Natural killer cell (primary cell): ENCODE measurements at regions not wholly inside any gene's neighbourhood (a gene's known extent, or its start where the extent isn't known, plus 50 kb on each side); places are given as distances from the start of the nearest gene placed in this dataset.

Experiments used
- ATAC-seq, 3 donors: fragments of 150-1000 bp in 2 of 3; fragments of 200-7000 bp in 1 of 3; cut with Tn5 transposase; 1 replicate in 1 of 3; 2 replicates in 2 of 3; pipeline ENCODE4 v1.10.0; 2021; ENCODE audit warnings: mild to moderate bottlenecking in 2 of 3, moderate library complexity in 2 of 3
- DNase-seq, 2 donors: peaks; one replicate each; pipeline versions ENCODE4 v3.0.0 to v3.0.0-alpha.2; 2013 to 2021; ENCODE audit warnings: mixed read lengths in 1 of 2
- H3K27ac ChIP-seq: one replicate; pipeline ENCODE4 v1.5.1; 2013; ENCODE audit warnings: mild to moderate bottlenecking, low read length
- H3K27me3 ChIP-seq: one replicate; pipeline ENCODE4 v1.6.1; 2013; ENCODE audit warnings: low read length; ENCODE audit not compliant: control insufficient read depth, insufficient read depth
- H3K36me3 ChIP-seq: one replicate; pipeline ENCODE4 v1.6.1; 2013; ENCODE audit warnings: low read length; ENCODE audit not compliant: control insufficient read depth, insufficient read depth
- H3K4me1 ChIP-seq: one replicate; pipeline ENCODE4 v1.6.1; 2013; ENCODE audit warnings: low read length; ENCODE audit not compliant: control insufficient read depth, insufficient read depth
- H3K4me3 ChIP-seq: one replicate; pipeline ENCODE4 v1.5.1; 2013; ENCODE audit warnings: low read length
- H3K9me3 ChIP-seq: one replicate; pipeline ENCODE4 v1.6.1; 2013; ENCODE audit warnings: low read length; ENCODE audit not compliant: control insufficient read depth, insufficient read depth
- H3K27ac Mint-ChIP-seq, 2 donors: one replicate each; pipeline ENCODE4 v1.8.0; 2022; ENCODE audit warnings: mild to moderate bottlenecking in 2 of 2, mixed read lengths in 2 of 2, moderate library complexity in 1 of 2
- H3K27me3 Mint-ChIP-seq, 2 donors: one replicate each; pipeline ENCODE4 v1.8.0; 2022; ENCODE audit warnings: low read depth in 2 of 2, mixed read lengths in 2 of 2
- H3K36me3 Mint-ChIP-seq: one replicate; pipeline ENCODE4 v1.8.0; 2022; ENCODE audit warnings: mixed read lengths
- H3K4me1 Mint-ChIP-seq, 2 donors: one replicate each; pipeline ENCODE4 v1.8.0; 2022; ENCODE audit warnings: mixed read lengths in 2 of 2
- H3K4me3 Mint-ChIP-seq: one replicate; pipeline ENCODE4 v1.8.0; 2022; ENCODE audit warnings: mild to moderate bottlenecking, moderate library complexity, mixed read lengths
- H3K9me3 Mint-ChIP-seq, 2 donors: one replicate each; pipeline ENCODE4 v1.8.0; 2022; ENCODE audit warnings: mixed read lengths in 2 of 2
- whole genome bisulfite sequencing: methylation state at CpG from one replicate; pipeline ENCODE4 v1.1.7; 2013; ENCODE audit warnings: missing lambda C conversion rate; ENCODE audit not compliant: insufficient coverage; 5-methylcytosine and 5-hydroxymethylcytosine counted together
- intact Hi-C: fragments of 100-400 bp; cut with micrococcal nuclease; formaldehyde crosslinking; loops from one replicate; pipeline ENCODE4 v1.14.2; 2022
- TF ChIP-seq, protein P1 (sequence below): fragments of 200-600 bp; IDR thresholded peaks from one replicate; pipeline ENCODE4 v1.8.0; 2022; ENCODE audit warnings: antibody characterized with exemption

DNA sequence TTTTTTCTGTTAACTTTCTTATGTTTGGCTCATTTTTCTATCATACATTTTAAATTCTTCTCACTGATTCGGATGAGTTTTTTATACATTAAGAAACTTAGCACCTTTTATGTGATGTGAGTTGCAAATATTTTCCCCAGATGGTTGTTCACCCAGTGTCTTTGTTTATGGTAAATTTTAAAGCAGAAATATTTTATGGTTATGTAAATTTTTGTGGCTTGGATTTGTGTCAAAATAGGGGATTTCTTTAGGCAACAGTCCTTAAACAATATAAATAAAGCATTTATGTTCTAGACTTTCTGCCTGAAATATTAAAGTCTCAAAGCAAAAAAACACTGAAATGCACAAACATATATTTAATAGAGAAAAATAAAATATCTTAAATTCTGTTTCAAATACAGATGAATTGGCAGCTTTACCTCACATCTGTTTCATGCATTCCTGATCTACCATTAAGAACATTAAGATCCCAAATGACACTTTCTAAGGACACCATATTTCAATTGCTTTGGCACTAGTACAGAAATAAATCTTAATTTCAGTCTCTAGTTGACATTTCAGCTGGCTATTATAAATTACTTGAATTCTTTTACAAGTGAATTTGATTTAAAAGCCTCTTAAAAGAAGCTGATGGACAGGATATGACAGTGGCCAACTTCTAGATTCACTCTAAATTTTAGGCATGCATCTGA is 646.6 kb downstream of the HACE1 start:
- ATAC-seq (no peak), DNase-seq (no peak)
- TF ChIP-seq, protein P1, sequence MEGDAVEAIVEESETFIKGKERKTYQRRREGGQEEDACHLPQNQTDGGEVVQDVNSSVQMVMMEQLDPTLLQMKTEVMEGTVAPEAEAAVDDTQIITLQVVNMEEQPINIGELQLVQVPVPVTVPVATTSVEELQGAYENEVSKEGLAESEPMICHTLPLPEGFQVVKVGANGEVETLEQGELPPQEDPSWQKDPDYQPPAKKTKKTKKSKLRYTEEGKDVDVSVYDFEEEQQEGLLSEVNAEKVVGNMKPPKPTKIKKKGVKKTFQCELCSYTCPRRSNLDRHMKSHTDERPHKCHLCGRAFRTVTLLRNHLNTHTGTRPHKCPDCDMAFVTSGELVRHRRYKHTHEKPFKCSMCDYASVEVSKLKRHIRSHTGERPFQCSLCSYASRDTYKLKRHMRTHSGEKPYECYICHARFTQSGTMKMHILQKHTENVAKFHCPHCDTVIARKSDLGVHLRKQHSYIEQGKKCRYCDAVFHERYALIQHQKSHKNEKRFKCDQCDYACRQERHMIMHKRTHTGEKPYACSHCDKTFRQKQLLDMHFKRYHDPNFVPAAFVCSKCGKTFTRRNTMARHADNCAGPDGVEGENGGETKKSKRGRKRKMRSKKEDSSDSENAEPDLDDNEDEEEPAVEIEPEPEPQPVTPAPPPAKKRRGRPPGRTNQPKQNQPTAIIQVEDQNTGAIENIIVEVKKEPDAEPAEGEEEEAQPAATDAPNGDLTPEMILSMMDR = no peak
- H3K27ac Mint-ChIP-seq = no peak overlapping the region
- H3K4me3 ChIP-seq = no peak overlapping the region
- no peaks in the 10 kb centered on the region for H3K4me1 ChIP-seq
- H3K9me3 Mint-ChIP-seq = peaks cover 3 to 8% of the 10 kb centered on the region in 2 donors
- H3K4me3 Mint-ChIP-seq = no peak overlapping the region
- no peaks in the 10 kb centered on the region for H3K27me3 ChIP-seq
- no peaks in the 10 kb centered on the region for H3K27me3 Mint-ChIP-seq
- no peaks in the 10 kb centered on the region for H3K36me3 Mint-ChIP-seq
- H3K36me3 ChIP-seq = no peaks in the 10 kb centered on the region
- H3K4me1 Mint-ChIP-seq = no peaks in the 10 kb centered on the region
- intact Hi-C loops = no loop called here
- WGBS = no CpG with 5 or more reads among the region's 1 CpG
- H3K9me3 ChIP-seq = no peaks in the 10 kb centered on the region
- no peak overlapping the region for H3K27ac ChIP-seq

DNA sequence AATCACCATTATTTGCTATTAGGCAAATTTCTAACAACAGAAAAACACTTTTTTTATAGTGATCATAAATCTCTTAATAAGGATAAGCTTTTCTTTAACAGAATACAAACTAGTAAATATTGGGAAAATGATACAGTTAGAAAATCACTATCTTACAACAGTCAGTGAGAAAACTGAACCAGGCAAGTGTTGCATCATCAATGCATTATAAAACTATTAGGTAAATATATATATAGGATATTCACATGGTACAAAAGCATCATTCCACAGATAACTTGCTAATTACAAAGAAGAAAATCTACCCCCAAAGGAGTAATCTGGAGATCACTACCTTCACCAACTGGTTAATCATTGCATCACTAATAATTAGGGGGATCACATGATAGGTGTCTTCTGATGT is 652.1 kb downstream of the HACE1 start:
- Histone ChIP-seq H3K27me3 (no peaks in the 10 kb centered on the region), H3K4me3 (no peak overlapping the region), H3K9me3 (no peaks in the 10 kb centered on the region), H3K36me3 (no peaks in the 10 kb centered on the region), H3K4me1 (no peaks in the 10 kb centered on the region), H3K27ac (no peak overlapping the region)
- intact Hi-C loops = no loop called here
- no peak overlapping the region for H3K4me3 Mint-ChIP-seq
- no peaks in the 10 kb centered on the region for H3K36me3 Mint-ChIP-seq
- TF ChIP-seq, protein P1 = no peak
- H3K9me3 Mint-ChIP-seq = peaks cover 0 to 10% of the 10 kb centered on the region in 2 donors
- H3K27ac Mint-ChIP-seq = no peak overlapping the region
- DNase-seq (no peak), ATAC-seq (no peak)
- H3K4me1 Mint-ChIP-seq = no peaks in the 10 kb centered on the region
- no peaks in the 10 kb centered on the region for H3K27me3 Mint-ChIP-seq

DNA sequence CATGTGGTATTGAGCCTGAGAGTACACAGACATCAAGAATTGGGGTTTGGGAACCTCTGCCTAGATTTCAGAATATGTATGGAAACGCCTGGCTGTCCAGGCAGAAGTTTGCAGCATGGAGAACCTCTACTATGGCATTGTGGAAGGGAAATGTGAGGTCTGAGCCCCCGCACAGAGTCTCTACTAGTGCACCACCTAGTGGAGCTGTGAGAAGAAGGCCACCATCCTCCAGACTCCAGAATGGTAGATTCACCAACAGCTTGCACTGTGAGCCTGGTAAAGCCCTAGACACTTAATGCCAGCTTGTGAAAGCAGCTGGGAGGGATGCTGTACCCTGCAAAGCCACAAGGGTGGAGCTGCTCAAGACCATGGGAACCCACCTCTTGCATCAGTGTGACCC is 658.2 kb downstream of the HACE1 start:
- H3K27ac ChIP-seq = no peak overlapping the region
- H3K9me3 ChIP-seq = peaks cover 6% of the 10 kb centered on the region
- H3K27me3 ChIP-seq = no peaks in the 10 kb centered on the region
- WGBS = 83% methylated on average over 2 of the region's 2 CpGs
- Mint-ChIP-seq H3K27me3 (no peaks in the 10 kb centered on the region), H3K4me1 (no peaks in the 10 kb centered on the region), H3K36me3 (no peaks in the 10 kb centered on the region), H3K9me3 (peaks cover 9 to 13% of the 10 kb centered on the region in 2 donors), H3K4me3 (no peak overlapping the region), H3K27ac (no peak overlapping the region)
- no peaks in the 10 kb centered on the region for H3K4me1 ChIP-seq
- intact Hi-C loops = no loop called here
- DNase-seq = no peak
- TF ChIP-seq, protein P1 = no peak
- H3K36me3 ChIP-seq = no peaks in the 10 kb centered on the region
- H3K4me3 ChIP-seq = no peak overlapping the region
- no peak for ATAC-seq

DNA sequence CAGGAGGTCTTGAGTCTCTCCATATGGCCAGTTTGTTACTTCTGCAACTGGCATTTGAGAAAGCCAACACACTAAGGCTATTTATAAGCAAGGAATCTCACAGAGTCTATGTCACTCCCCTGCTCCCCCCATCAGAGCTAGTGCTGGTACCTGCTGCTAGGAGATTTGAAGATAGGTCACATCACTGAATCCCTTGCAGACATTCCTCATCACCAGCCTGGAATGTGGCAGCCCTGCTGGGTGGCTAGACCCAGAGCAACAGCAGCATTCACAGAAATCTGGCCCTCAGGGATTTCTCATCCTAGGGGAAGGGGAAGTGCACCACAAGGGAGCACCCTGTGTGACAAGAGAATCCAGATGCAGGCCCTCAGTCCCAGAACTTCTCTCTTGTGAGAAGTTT is 672.1 kb downstream of the HACE1 start:
- ATAC-seq (no peak), DNase-seq (no peak)
- peaks cover 11% of the 10 kb centered on the region for H3K9me3 ChIP-seq
- no peak overlapping the region for H3K4me3 ChIP-seq
- no peaks in the 10 kb centered on the region for H3K4me1 ChIP-seq
- intact Hi-C loops = no loop called here
- Mint-ChIP-seq H3K36me3 (peaks cover 2% of the 10 kb centered on the region), H3K27ac (no peak overlapping the region), H3K4me1 (no peaks in the 10 kb centered on the region), H3K27me3 (no peaks in the 10 kb centered on the region), H3K9me3 (peaks cover 8 to 12% of the 10 kb centered on the region in 2 donors), H3K4me3 (no peak overlapping the region)
- no peaks in the 10 kb centered on the region for H3K36me3 ChIP-seq
- no peaks in the 10 kb centered on the region for H3K27me3 ChIP-seq
- no peak overlapping the region for H3K27ac ChIP-seq
- TF ChIP-seq, protein P1 = no peak
